Trophoblast cell (in vitro differentiated cells and primary cell): ENCODE measurements at regions not wholly inside any gene's neighbourhood (a gene's known extent, or its start where the extent isn't known, plus 50 kb on each side); places are given as distances from the start of the nearest gene placed in this dataset.

ENCODE experiments used
- DNase-seq, 2 donors: peaks; one replicate each; pipeline ENCODE4 v3.0.0-alpha.2; 2016
- H2AFZ ChIP-seq: 2 replicates; pipeline ENCODE4 v1.6.1; 2013; ENCODE audit warnings: low read length, moderate library complexity, mild to moderate bottlenecking; ENCODE audit not compliant: insufficient read depth, poor library complexity
- H2AK5ac ChIP-seq: 2 replicates; pipeline ENCODE4 v1.6.1; 2013; ENCODE audit warnings: mild to moderate bottlenecking, low read length
- H2BK120ac ChIP-seq: 2 replicates; pipeline ENCODE4 v1.6.1; 2013; ENCODE audit warnings: low read length, mild to moderate bottlenecking, moderate library complexity; ENCODE audit not compliant: insufficient read depth, poor library complexity
- H2BK12ac ChIP-seq: 2 replicates; pipeline ENCODE4 v1.6.1; 2013; ENCODE audit warnings: mild to moderate bottlenecking, low read length, moderate library complexity
- H2BK5ac ChIP-seq: 2 replicates; pipeline ENCODE4 v1.6.1; 2013; ENCODE audit warnings: low read length, low read depth, moderate library complexity, mild to moderate bottlenecking; ENCODE audit not compliant: poor library complexity
- H3K14ac ChIP-seq: 2 replicates; pipeline ENCODE4 v1.6.1; 2013; ENCODE audit warnings: mild to moderate bottlenecking, low read length
- H3K18ac ChIP-seq: 2 replicates; pipeline ENCODE4 v1.6.1; 2013; ENCODE audit warnings: mild to moderate bottlenecking, low read length
- H3K23ac ChIP-seq: 2 replicates; pipeline ENCODE4 v1.6.1; 2013; ENCODE audit warnings: low read length
- H3K27ac ChIP-seq: 2 replicates; pipeline ENCODE4 v1.5.1; 2013; ENCODE audit warnings: low read depth, mild to moderate bottlenecking, inconsistent platforms, low read length, moderate library complexity
- H3K27me3 ChIP-seq: 2 replicates; pipeline ENCODE4 v1.6.1; 2013; ENCODE audit warnings: inconsistent platforms, mild to moderate bottlenecking, low read length, moderate library complexity; ENCODE audit not compliant: insufficient read depth
- H3K36me3 ChIP-seq, 2 experiments: 1 replicate in 1 of 2; 2 replicates in 1 of 2; pipeline ENCODE4 v1.6.1; 2013; ENCODE audit warnings: low read length in 2 of 2, mild to moderate bottlenecking in 2 of 2, moderate library complexity in 1 of 2; ENCODE audit not compliant: insufficient read depth in 2 of 2, control insufficient read depth in 1 of 2
- H3K4ac ChIP-seq: 2 replicates; pipeline ENCODE4 v1.6.1; 2013; ENCODE audit warnings: low read depth, mild to moderate bottlenecking, low read length, moderate library complexity
- H3K4me1 ChIP-seq, 2 experiments: 1 replicate in 1 of 2; 2 replicates in 1 of 2; pipeline ENCODE4 v1.6.1; 2013; ENCODE audit warnings: low read length in 2 of 2, mild to moderate bottlenecking in 2 of 2, moderate library complexity in 1 of 2; ENCODE audit not compliant: insufficient read depth in 2 of 2, control insufficient read depth in 1 of 2
- H3K4me2 ChIP-seq: 2 replicates; pipeline ENCODE4 v1.6.1; 2013; ENCODE audit warnings: inconsistent platforms, mild to moderate bottlenecking, low read length, moderate library complexity
- H3K4me3 ChIP-seq: 2 replicates; pipeline ENCODE4 v1.5.1; 2013; ENCODE audit warnings: mild to moderate bottlenecking, low read depth, low read length, inconsistent platforms
- H3K79me1 ChIP-seq: one replicate; pipeline ENCODE4 v1.6.1; 2013; ENCODE audit warnings: low read length
- H3K79me2 ChIP-seq: 2 replicates; pipeline ENCODE4 v1.6.1; 2013; ENCODE audit warnings: low read length, mild to moderate bottlenecking; ENCODE audit not compliant: control insufficient read depth, insufficient read depth, poor library complexity
- H3K9ac ChIP-seq: 2 replicates; pipeline ENCODE4 v1.6.1; 2013; ENCODE audit warnings: mild to moderate bottlenecking, low read length
- H3K9me3 ChIP-seq: 2 replicates; pipeline ENCODE4 v1.6.1; 2013; ENCODE audit warnings: low read depth, mild to moderate bottlenecking, control low read depth, inconsistent platforms, low read length; ENCODE audit not compliant: insufficient read depth
- H4K12ac ChIP-seq: 2 replicates; pipeline ENCODE4 v1.6.1; 2013; ENCODE audit warnings: low read depth, mild to moderate bottlenecking, low read length, moderate library complexity
- H4K8ac ChIP-seq: 2 replicates; pipeline ENCODE4 v1.6.1; 2013; ENCODE audit warnings: low read depth, mild to moderate bottlenecking, low read length, moderate library complexity
- H4K91ac ChIP-seq: one replicate; pipeline ENCODE4 v1.6.1; 2013; ENCODE audit warnings: low read depth, mild to moderate bottlenecking, low read length, moderate library complexity
- WGBS: extraction: QIAGEN DNeasy Blood & Tissue Kit; methylation state at CpG from one replicate; pipeline ENCODE4 v1.1.7; 2013; ENCODE audit warnings: missing lambda C conversion rate; ENCODE audit not compliant: insufficient read length, insufficient coverage; ENCODE audit errors: extremely low coverage; 5-methylcytosine and 5-hydroxymethylcytosine counted together

- no peak overlapping the region for H3K9ac ChIP-seq
These were observed 1134.4 kb downstream of the GALC start for GRCh38 chr14:86858591-86858990.

DNA sequence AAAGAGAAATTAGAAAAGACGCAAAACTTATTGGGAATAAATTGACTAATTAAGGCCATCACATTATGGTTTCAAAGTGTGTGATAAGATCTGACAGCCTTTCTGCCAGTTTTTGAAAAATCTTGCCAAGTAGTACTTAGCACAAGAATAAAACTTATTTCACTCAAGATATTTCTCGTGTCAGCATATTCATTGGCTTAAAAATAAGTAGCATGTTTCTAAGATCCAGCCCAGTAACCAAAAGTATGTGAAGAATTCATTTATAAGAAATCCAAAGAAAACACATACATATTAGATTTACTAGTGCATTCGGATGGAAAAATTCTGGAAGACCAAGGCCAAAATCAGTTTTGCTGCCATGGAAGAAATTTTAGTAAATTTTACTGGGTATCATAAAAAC, 1135.0 kb downstream of the GALC start:
- H2BK12ac ChIP-seq, result no peak overlapping the region
- WGBS, result no CpG with 5 or more reads among the region's 3 CpGs
- H3K79me1 ChIP-seq, result no peaks in the 10 kb centered on the region
- H2BK5ac ChIP-seq, result no peak overlapping the region
- H3K18ac ChIP-seq, result no peak overlapping the region
- no peak overlapping the region for H4K12ac ChIP-seq
- H4K91ac ChIP-seq, result no peak overlapping the region
- no peak overlapping the region for H3K4me3 ChIP-seq
- no peak overlapping the region for H3K23ac ChIP-seq
- no peaks in the 10 kb centered on the region for H3K79me2 ChIP-seq
- H2AFZ ChIP-seq, result no peak overlapping the region
- no peaks in the 10 kb centered on the region for H3K36me3 ChIP-seq
- no peaks in the 10 kb centered on the region for H3K9me3 ChIP-seq
- H3K4me1 ChIP-seq, result no peaks in the 10 kb centered on the region
- H2AK5ac ChIP-seq, result no peak overlapping the region
- DNase-seq, result no peak
- no peaks in the 10 kb centered on the region for H3K27me3 ChIP-seq
- no peak overlapping the region for H4K8ac ChIP-seq
- H3K14ac ChIP-seq, result no peak overlapping the region
- H2BK120ac ChIP-seq, result no peak overlapping the region
- H3K27ac ChIP-seq, result no peak overlapping the region
- no peak overlapping the region for H3K9ac ChIP-seq
- no peak overlapping the region for H3K4ac ChIP-seq
- H3K4me2 ChIP-seq, result no peak overlapping the region

More at GRCh38 chr14:86858591-86858990, 1134.4 kb downstream of the GALC start:
- no peak overlapping the region for H2AFZ ChIP-seq
- no peak overlapping the region for H3K27ac ChIP-seq
- H3K4me3 ChIP-seq, result no peak overlapping the region
- H3K79me2 ChIP-seq, result no peaks in the 10 kb centered on the region
- WGBS, result no CpG with 5 or more reads among the region's 6 CpGs
- H3K27me3 ChIP-seq, result no peaks in the 10 kb centered on the region
- H3K23ac ChIP-seq, result no peak overlapping the region
- no peak overlapping the region for H2BK120ac ChIP-seq
- H2BK12ac ChIP-seq, result no peak overlapping the region
- H4K8ac ChIP-seq, result no peak overlapping the region
- H3K4ac ChIP-seq, result no peak overlapping the region
- no peaks in the 10 kb centered on the region for H3K9me3 ChIP-seq
- no peak overlapping the region for H2BK5ac ChIP-seq
- DNase-seq, result no peak
- no peak overlapping the region for H2AK5ac ChIP-seq
- no peaks in the 10 kb centered on the region for H3K79me1 ChIP-seq
- H4K12ac ChIP-seq, result no peak overlapping the region
- no peak overlapping the region for H4K91ac ChIP-seq
- H3K4me2 ChIP-seq, result no peak overlapping the region
- H3K14ac ChIP-seq, result no peak overlapping the region
- no peaks in the 10 kb centered on the region for H3K4me1 ChIP-seq
- no peaks in the 10 kb centered on the region for H3K36me3 ChIP-seq
- no peak overlapping the region for H3K18ac ChIP-seq

GRCh38 chr14:86852530-86852929, 1140.5 kb downstream of the GALC start:
- H2AFZ ChIP-seq, result no peak overlapping the region
- no peaks in the 10 kb centered on the region for H3K36me3 ChIP-seq
- H3K79me2 ChIP-seq, result no peaks in the 10 kb centered on the region
- no peaks in the 10 kb centered on the region for H3K27me3 ChIP-seq
- H2BK5ac ChIP-seq, result no peak overlapping the region
- no peak overlapping the region for H4K91ac ChIP-seq
- H3K9me3 ChIP-seq, result no peaks in the 10 kb centered on the region
- H3K4me1 ChIP-seq, result no peaks in the 10 kb centered on the region
- no CpG with 5 or more reads among the region's 5 CpGs for WGBS
- H2BK120ac ChIP-seq, result no peak overlapping the region
- no peak overlapping the region for H3K23ac ChIP-seq
- no peaks in the 10 kb centered on the region for H3K79me1 ChIP-seq
- no peak overlapping the region for H4K8ac ChIP-seq
- no peak overlapping the region for H3K18ac ChIP-seq
- H3K4ac ChIP-seq, result no peak overlapping the region
- DNase-seq, result no peak
- H3K27ac ChIP-seq, result no peak overlapping the region
- H3K14ac ChIP-seq, result no peak overlapping the region
- H2BK12ac ChIP-seq, result no peak overlapping the region
- H2AK5ac ChIP-seq, result no peak overlapping the region
- H3K9ac ChIP-seq, result no peak overlapping the region
- H3K4me2 ChIP-seq, result no peak overlapping the region
- H3K4me3 ChIP-seq, result no peak overlapping the region
- no peak overlapping the region for H4K12ac ChIP-seq

DNA sequence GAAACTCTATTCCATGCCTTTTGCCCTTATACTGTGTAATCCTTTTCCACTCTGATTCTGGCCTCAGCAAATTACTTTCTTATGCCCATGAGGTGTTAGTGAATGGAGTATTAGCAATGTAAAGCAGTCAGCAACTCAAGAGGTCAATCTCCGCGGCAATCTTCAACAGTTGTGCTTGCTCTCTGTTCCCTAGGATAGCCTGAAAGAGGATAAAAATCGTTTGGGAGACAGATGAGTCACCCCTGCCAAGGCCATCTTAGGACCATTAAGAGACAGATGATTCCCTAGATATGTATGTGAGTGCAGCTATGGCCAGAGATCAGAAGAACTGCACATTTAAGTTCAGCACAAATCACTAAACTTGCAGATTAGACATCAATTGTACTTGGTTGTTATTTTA, 1145.8 kb downstream of the GALC start:
- WGBS, result no CpG with 5 or more reads among the region's 3 CpGs
- no peak for DNase-seq

More for the DNA sequence above, 1145.8 kb downstream of the GALC start:
- H2BK12ac ChIP-seq, result no peak overlapping the region
- no peak overlapping the region for H4K8ac ChIP-seq
- H3K79me1 ChIP-seq, result no peaks in the 10 kb centered on the region
- no peaks in the 10 kb centered on the region for H3K9me3 ChIP-seq
- no peak overlapping the region for H2AK5ac ChIP-seq
- no peak overlapping the region for H3K4ac ChIP-seq
- H4K12ac ChIP-seq, result no peak overlapping the region
- H3K9ac ChIP-seq, result no peak overlapping the region
- H3K79me2 ChIP-seq, result no peaks in the 10 kb centered on the region
- no peak overlapping the region for H2AFZ ChIP-seq
- H2BK5ac ChIP-seq, result no peak overlapping the region
- H3K18ac ChIP-seq, result no peak overlapping the region
- no peak overlapping the region for H3K14ac ChIP-seq
- no peak overlapping the region for H3K27ac ChIP-seq
- no peak overlapping the region for H3K23ac ChIP-seq
- no peaks in the 10 kb centered on the region for H3K27me3 ChIP-seq
- H3K4me3 ChIP-seq, result no peak overlapping the region
- no peak overlapping the region for H3K4me2 ChIP-seq
- H3K4me1 ChIP-seq, result no peaks in the 10 kb centered on the region
- H2BK120ac ChIP-seq, result no peak overlapping the region
- no peak overlapping the region for H4K91ac ChIP-seq
- no peaks in the 10 kb centered on the region for H3K36me3 ChIP-seq
